Peyer's patch (tissue), 4 donors: ENCODE measurements at regions not wholly inside any gene's neighbourhood (a gene's known extent, or its start where the extent isn't known, plus 50 kb on each side); places are given as distances from the start of the nearest gene placed in this dataset.
"Not testable (repeated sequence)": the region's sequence is repeated elsewhere in the genome, so short reads cannot be mapped to it uniquely, and the experiment has no call there.

ENCODE experiments used
- DNase-seq, 3 donors: peaks; one replicate each; pipeline ENCODE4 v3.0.0-alpha.2; 2017 to 2019
- H3K27ac ChIP-seq, 4 donors: fragments of 200-600 bp; sonication (generic); one replicate each; pipeline ENCODE4 v1.5.1; 2016 to 2019
- H3K27me3 ChIP-seq, 2 donors: fragments of 200-600 bp; sonication (generic); one replicate each; pipeline ENCODE4 v1.5.1; 2019
- H3K36me3 ChIP-seq, 3 donors: fragments of 200-600 bp; sonication (generic); one replicate each; pipeline ENCODE4 v1.5.1; 2016 to 2019
- H3K4me1 ChIP-seq, 4 donors: fragments of 200-600 bp; sonication (generic); one replicate each; pipeline ENCODE4 v1.5.1; 2016 to 2019
- H3K4me3 ChIP-seq, 4 donors: fragments of 200-600 bp; sonication (generic); 1 replicate in 3 of 4; 2 replicates in 1 of 4; pipeline ENCODE4 v1.5.1; 2016 to 2019; ENCODE audit warnings: mild to moderate bottlenecking in 1 of 4
- H3K9me3 ChIP-seq, 4 donors: fragments of 200-600 bp; sonication (generic); one replicate each; pipeline ENCODE4 v1.5.1; 2016 to 2019; ENCODE audit warnings: mild to moderate bottlenecking in 1 of 4
- POLR2A ChIP-seq, 2 donors: fragments of 450-650 bp; IDR thresholded peaks; one replicate each; pipeline ENCODE4 v1.5.1; 2017; ENCODE audit warnings: antibody characterized with exemption in 2 of 2, mild to moderate bottlenecking in 2 of 2, moderate library complexity in 2 of 2
- TF ChIP-seq, protein P1 (sequence below), 6 experiments: fragments of 450-650 bp in 4 of 6; fragments of 200-600 bp in 2 of 6; sonication (generic) in 1 of 6; IDR thresholded peaks; one replicate each; pipeline ENCODE4 v1.5.1; 2017 to 2019; ENCODE audit warnings: antibody characterized with exemption in 6 of 6, mild to moderate bottlenecking in 3 of 6, moderate library complexity in 1 of 6

DNA sequence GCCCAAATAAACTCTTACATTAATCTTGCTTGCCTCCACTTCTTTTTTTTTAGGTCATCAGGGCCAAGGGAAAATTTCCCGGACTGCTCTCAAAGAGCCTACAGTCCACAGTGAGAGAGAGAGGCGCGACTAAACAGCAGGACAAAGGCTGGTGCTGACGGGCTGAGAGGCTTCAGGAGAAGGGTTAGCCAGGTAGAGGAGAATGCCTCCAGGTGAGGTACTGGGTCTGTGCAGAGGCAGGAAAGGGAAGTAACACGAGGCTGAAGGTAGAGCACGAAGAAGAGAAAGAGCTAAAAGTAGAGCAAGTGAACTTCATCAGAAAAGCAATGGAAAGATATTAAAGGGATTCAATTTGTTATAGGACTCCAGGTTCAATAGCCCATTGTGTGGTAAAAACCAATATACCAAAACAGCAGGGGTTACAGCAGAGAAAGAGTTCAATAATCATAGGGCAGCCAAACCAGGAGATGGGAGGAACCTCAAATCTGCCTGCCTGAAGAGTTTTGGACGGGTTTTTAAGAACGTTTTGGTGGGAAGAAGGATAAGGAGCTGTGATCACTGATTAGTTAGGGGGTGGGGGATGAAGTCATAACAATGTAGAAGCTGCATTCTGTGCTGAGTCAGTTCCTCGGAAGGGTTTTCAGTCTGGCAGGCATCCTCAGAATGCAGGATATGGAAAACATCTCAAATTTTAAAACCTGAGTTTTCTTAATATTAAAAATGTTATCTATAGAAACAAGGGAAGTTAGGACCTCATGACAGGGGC, 171.5 kb downstream of the AKR1D1 start:
- Histone ChIP-seq H3K9me3 (peaks cover 0 to 4% (median 1%) of the 10 kb centered on the region in 4 donors), H3K4me1 (no peaks in the 10 kb centered on the region), H3K4me3 (no peak overlapping the region), H3K27me3 (no peaks in the 10 kb centered on the region), H3K36me3 (no peaks in the 10 kb centered on the region), H3K27ac (no peak overlapping the region)
- no peak for DNase-seq
- TF ChIP-seq, protein P1, sequence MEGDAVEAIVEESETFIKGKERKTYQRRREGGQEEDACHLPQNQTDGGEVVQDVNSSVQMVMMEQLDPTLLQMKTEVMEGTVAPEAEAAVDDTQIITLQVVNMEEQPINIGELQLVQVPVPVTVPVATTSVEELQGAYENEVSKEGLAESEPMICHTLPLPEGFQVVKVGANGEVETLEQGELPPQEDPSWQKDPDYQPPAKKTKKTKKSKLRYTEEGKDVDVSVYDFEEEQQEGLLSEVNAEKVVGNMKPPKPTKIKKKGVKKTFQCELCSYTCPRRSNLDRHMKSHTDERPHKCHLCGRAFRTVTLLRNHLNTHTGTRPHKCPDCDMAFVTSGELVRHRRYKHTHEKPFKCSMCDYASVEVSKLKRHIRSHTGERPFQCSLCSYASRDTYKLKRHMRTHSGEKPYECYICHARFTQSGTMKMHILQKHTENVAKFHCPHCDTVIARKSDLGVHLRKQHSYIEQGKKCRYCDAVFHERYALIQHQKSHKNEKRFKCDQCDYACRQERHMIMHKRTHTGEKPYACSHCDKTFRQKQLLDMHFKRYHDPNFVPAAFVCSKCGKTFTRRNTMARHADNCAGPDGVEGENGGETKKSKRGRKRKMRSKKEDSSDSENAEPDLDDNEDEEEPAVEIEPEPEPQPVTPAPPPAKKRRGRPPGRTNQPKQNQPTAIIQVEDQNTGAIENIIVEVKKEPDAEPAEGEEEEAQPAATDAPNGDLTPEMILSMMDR (IDR thresholded peaks at IDR 0.05) = no peak
- TF ChIP-seq POLR2A (IDR thresholded peaks at IDR 0.05) = no peak

DNA sequence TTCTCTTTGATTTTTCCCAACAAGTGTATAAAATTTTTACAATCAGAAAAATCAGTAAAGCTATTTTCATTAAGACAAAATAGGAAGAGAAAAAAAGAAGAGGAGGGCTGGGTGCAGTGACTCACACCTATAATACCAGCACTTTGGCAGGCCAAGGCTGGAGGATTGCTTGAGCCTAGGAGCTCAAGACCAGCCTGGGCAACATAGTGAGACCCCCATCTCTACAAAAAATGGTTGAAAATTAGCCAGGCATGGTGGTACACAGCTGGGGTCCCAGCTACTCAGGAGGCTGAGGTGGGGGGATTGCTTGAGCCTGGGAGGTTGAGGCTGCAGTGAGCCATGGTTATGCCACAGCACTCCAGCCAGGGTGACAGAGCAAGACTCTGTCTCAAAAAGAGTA, 172.3 kb downstream of the AKR1D1 start:
- H3K9me3 ChIP-seq = peaks cover 0 to 4% (median 1%) of the 10 kb centered on the region in 4 donors
- no peaks in the 10 kb centered on the region for H3K27me3 ChIP-seq
- TF ChIP-seq POLR2A (IDR thresholded peaks at IDR 0.05) = no peak
- TF ChIP-seq, protein P1 (IDR thresholded peaks at IDR 0.05) = no peak
- DNase-seq = no peak
- no peak overlapping the region for H3K27ac ChIP-seq
- H3K4me3 ChIP-seq = no peak overlapping the region
- no peaks in the 10 kb centered on the region for H3K36me3 ChIP-seq
- no peaks in the 10 kb centered on the region for H3K4me1 ChIP-seq

DNA sequence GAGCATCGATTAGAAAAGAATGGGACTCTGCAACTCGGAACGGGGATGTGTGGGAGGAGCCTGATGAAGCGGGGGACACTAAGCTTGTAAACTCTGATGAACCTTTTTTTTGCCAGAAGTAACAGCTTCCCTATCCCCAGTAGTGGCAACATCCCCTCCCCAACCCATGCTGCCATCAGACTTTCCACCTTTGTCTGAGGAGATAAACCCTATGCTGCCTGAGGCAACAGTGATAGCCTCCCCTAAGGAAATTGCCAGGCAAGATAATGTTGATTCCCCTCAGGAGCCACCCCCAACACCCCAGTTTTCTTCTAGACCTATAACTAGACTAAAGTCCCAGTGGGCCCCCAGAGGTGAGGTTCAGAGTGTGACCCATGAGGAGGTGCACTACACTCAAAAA, 173.7 kb downstream of the AKR1D1 start:
- Histone ChIP-seq H3K27ac (no peak overlapping the region), H3K4me3 (no peak overlapping the region), H3K9me3 (peaks cover 0 to 4% (median 1%) of the 10 kb centered on the region in 4 donors), H3K27me3 (no peaks in the 10 kb centered on the region), H3K4me1 (no peaks in the 10 kb centered on the region), H3K36me3 (no peaks in the 10 kb centered on the region)
- DNase-seq = no peak
- TF ChIP-seq, protein P1 (IDR thresholded peaks at IDR 0.05) = no peak
- TF ChIP-seq POLR2A (IDR thresholded peaks at IDR 0.05) = no peak

DNA sequence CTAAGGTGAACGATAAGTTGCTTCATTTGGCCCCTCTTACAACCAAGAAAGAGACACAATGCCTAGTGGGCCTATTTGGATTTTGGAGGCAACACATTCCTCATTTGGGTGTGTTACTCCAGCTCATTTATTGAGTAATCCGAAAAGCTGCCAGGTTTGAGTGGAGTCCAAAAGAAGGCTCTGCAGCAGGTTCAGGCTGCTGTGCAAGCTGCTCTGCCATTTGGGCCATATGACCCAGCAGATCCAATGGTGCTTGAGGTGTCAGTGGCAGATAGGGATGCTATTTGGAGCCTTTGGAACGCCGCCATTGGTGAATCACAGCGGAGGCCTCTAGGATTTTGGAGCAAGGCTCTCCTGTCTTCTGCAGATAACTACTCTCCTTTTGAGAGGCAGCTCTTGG, 176.4 kb downstream of the AKR1D1 start:
- H3K4me1 ChIP-seq, H3K27ac ChIP-seq, H3K36me3 ChIP-seq, H3K9me3 ChIP-seq, DNase-seq, H3K27me3 ChIP-seq, H3K4me3 ChIP-seq: not testable (repeated sequence)

DNA sequence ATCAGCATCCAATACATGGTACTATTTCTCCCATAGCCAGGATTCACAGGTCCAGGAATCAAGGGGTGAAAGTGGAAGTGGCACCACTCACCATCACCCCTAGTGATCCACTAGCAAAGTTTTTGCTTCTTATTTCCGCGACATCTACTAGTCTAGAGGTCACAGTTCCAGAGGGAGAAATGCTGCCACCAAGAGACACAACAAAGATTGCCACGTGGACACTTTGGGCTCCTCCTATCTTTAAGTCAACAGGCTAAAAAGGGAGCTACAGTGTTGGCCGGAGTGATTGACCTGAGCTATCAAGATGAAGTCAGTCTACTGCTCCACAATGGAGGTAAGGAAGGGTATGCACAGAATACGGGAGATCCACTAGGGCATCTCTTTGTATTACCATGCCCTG, 178.2 kb downstream of the AKR1D1 start:
- H3K27ac ChIP-seq = no peak overlapping the region
- no peak for TF ChIP-seq POLR2A (IDR thresholded peaks at IDR 0.05)
- TF ChIP-seq, protein P1 (IDR thresholded peaks at IDR 0.05) = no peak
- DNase-seq = no peak
- H3K36me3 ChIP-seq = no peaks in the 10 kb centered on the region
- no peak overlapping the region for H3K4me3 ChIP-seq
- H3K27me3 ChIP-seq = no peaks in the 10 kb centered on the region
- no peaks in the 10 kb centered on the region for H3K4me1 ChIP-seq
- H3K9me3 ChIP-seq = no peaks in the 10 kb centered on the region

DNA sequence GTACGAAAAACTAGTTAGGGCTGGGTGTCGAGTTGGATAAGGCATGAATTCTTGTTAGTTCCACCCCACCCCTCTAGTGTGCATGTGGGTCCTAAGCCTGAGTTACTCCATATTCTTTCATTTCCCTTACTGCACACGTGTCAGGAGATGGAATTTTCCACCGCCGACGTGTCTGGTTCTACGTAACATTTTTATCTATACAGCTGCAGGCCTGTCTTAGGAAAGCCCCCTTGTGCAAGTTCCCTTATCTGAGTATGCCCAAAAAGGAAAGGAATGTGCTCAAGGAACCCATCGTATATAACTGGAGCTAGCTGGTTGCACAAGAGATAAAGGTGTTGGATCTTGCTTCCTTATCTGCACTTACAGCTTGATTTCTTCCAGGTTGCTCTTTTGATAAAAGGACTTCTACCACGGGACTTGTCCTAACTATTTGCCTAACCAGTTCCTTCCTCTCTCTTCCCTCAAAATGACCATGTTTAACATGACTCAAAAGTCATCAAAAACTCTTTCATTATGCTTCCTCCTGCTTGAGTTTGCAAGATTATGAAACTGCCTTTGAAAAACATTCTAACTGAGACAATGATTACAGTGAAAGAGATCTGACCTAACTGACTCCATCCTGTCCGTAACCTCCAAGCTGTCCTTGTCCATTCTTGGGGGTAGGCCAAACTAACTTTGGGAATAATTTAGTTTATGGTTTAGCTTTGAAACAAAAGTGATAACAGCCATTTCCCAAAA, 181.4 kb downstream of the AKR1D1 start:
- H3K27ac ChIP-seq = no peak overlapping the region
- H3K27me3 ChIP-seq = no peaks in the 10 kb centered on the region
- DNase-seq = no peak
- H3K4me3 ChIP-seq = no peak overlapping the region
- TF ChIP-seq POLR2A (IDR thresholded peaks at IDR 0.05) = no peak
- TF ChIP-seq, protein P1 (IDR thresholded peaks at IDR 0.05) = no peak
- no peaks in the 10 kb centered on the region for H3K4me1 ChIP-seq
- H3K9me3 ChIP-seq = no peaks in the 10 kb centered on the region
- H3K36me3 ChIP-seq = no peaks in the 10 kb centered on the region
